UCSD-AML1 (cell line): ENCODE measurements at regions not wholly inside any gene's neighbourhood (a gene's known extent, or its start where the extent isn't known, plus 50 kb on each side); places are given as distances from the start of the nearest gene placed in this dataset.

Experiments used
- DNase-seq: peaks from one replicate; lab custom pipeline; 2025; ENCODE audit not compliant: unreplicated experiment; lab: John Stamatoyannopoulos, UW

- DNase-seq, result no peak
Measured at GRCh38 chr12:87280893-87281292, 748.3 kb downstream of the C12orf50 start.

GRCh38 chr12:87280356-87280755 lies 748.8 kb downstream of the C12orf50 start:
- no peak for DNase-seq

- no peak for DNase-seq
Measured at GRCh38 chr12:87274594-87275245, 754.5 kb downstream of the C12orf50 start.

GRCh38 chr12:87272851-87273250 lies 756.4 kb downstream of the C12orf50 start:
- DNase-seq, result no peak

- no peak for DNase-seq
Measured at GRCh38 chr12:87270919-87271318, 758.3 kb downstream of the C12orf50 start.

GRCh38 chr12:87266305-87266704 lies 762.9 kb downstream of the C12orf50 start:
- no peak for DNase-seq

GRCh38 chr12:87259391-87259790 lies 769.8 kb downstream of the C12orf50 start:
- no peak for DNase-seq

GRCh38 chr12:87254381-87255030 lies 774.7 kb downstream of the C12orf50 start:
- DNase-seq, result no peak

- DNase-seq, result no peak
Measured at GRCh38 chr12:87253157-87253556, 776.0 kb downstream of the C12orf50 start.

- DNase-seq, result no peak
Measured at GRCh38 chr12:87246726-87247125, 782.5 kb downstream of the C12orf50 start.

GRCh38 chr12:87238466-87238865 lies 790.7 kb downstream of the C12orf50 start:
- no peak for DNase-seq

- DNase-seq, result no peak
Measured at GRCh38 chr12:87234898-87235297, 794.3 kb downstream of the C12orf50 start.

GRCh38 chr12:87233671-87234070 lies 795.5 kb downstream of the C12orf50 start:
- DNase-seq, result no peak

- no peak for DNase-seq
Measured at GRCh38 chr12:87231818-87232217, 797.4 kb downstream of the C12orf50 start.

GRCh38 chr12:87230441-87230840 lies 798.8 kb downstream of the C12orf50 start:
- no peak for DNase-seq

- DNase-seq, result no peak
Measured at GRCh38 chr12:87227162-87227561, 802.0 kb downstream of the C12orf50 start.

- DNase-seq, result no peak
Measured at GRCh38 chr12:87217491-87217890, 811.7 kb downstream of the C12orf50 start.

GRCh38 chr12:87216436-87216835 lies 812.8 kb downstream of the C12orf50 start:
- DNase-seq, result no peak

- DNase-seq, result no peak
Measured at GRCh38 chr12:87202189-87202588, 827.0 kb downstream of the C12orf50 start.

GRCh38 chr12:87201598-87201997 lies 827.6 kb downstream of the C12orf50 start:
- no peak for DNase-seq

- DNase-seq, result no peak
Measured at GRCh38 chr12:87200289-87200979, 828.8 kb downstream of the C12orf50 start.

- no peak for DNase-seq
Measured at GRCh38 chr12:87198181-87198580, 831.0 kb downstream of the C12orf50 start.
